ENCODE measurements at regions not wholly inside any gene's neighbourhood (a gene's known extent, or its start where the extent isn't known, plus 50 kb on each side); places are given as distances from the start of the nearest gene placed in this dataset.

DNA sequence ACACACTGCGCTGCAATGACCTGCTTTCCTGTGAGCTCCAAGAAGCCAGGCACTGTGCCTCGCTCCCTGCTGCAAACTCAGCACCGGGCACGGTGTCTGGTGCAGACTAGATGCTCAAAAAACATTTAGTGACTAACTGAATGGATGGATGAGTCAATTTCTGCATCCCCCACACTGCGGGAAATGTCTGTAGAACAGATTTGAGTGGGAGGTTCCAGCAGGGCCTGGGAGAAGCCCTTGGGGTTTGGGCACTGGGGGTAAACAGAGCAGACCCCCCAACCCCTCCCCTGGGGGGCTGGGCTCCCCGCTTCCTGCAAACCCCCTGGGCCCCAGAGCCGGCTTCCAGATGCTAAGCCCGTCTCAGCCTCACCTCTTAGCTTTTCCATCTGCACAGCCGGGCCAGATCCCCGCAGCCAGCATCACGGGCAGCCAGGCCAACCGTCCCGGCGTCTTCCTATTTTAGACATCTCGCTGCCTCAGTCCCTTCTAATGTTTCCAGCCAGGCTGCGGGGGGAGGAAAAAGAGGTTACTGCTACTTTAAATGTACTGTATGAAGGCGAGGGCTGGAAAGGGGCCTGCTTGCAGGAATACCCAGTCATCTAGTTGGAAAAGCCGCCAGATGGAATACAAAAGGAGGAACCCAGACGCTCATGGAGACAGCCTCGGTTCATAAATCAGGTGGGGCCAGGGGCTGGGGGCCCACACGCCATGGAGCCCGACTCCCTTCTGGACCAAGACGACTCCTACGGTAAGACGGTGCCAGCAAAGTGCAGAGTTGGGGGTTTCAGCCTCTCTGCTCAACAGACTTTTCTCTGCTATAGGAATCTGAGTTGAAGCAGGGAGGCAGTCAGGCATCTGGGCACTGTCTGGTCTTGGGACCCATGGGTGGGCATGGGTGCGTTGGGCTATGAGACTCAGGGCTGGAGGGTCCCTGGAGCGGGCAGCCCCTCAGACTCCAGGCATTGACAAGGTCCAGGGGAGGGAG lies 67.1 kb upstream of the GGTA1 start:
- no peak for TF ChIP-seq Cebpa-rat (IDR thresholded peaks at IDR 0.05)
- H3K36me3 ChIP-seq, result no peaks in the 10 kb centered on the region
- H3K4me1 ChIP-seq, result peaks cover 41 to 62% (median 49%) of the 10 kb centered on the region in 10 experiments
- peak overlapping the region in 1 of 11 experiments; percentile 25; a peak in 1 of 22 replicates for H3K27ac ChIP-seq
- peak overlapping the region in 7 of 11 experiments; percentile 1 to 61 (median 26); a peak in 8 of 22 replicates for H3K9ac ChIP-seq
- peak overlapping the region in 1 of 10 experiments; percentile 10; a peak in 1 of 20 replicates for H3K4me3 ChIP-seq
- peak overlapping the region; percentile 54 to 93 (median 78) for H3K4me2 ChIP-seq
- no peaks in the 10 kb centered on the region for H3K9me3 ChIP-seq (replicated peaks in 1 of 11)
- H3K27me3 ChIP-seq, result peaks cover 0 to 11% (median 0%) of the 10 kb centered on the region in 11 experiments; a peak in 1 of 22 replicates
- H4K20me1 ChIP-seq, result peaks cover 0 to 14% (median 0%) of the 10 kb centered on the region in 11 experiments; a peak in 2 of 22 replicates

DNA sequence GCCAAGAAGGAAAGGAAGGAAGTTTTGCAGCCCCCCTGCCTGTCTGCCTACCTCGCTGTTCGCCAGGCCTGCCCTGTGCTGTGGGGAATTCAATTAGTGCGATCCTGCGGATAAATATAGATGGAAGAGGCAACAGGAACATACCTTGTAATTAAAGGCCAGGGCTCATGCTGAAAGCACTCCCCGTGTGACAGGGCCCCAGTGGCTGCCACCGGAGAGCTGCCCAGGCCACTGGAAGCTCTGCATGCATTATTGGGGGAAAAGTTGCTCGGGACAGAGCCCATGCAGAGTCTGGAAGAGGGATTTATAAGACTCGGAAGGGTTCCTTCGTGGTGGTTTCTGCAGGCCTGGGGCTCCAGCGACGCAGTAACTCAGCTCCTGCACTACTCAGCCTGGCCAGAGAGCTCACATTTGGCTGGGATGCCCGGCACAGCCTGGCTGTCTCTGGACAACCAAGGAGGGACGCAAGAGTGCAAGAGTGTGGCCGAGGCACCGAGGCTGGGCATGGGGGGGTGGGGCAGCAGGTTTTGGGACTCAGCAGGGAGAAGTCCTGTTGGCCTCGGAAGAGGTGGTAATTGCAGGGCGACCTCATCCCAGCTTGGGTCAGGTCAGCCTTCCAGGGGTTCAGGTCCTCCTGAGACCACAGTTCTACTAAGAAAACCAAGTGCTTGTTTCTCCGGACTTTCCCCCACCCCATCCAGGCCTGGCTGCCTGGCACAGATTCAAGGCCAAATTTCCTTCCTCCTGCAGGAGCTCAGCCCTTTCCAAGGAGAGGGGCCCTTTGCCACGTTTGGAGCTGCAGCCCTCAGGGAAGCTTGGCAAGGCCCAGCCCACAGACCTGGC lies 68.1 kb upstream of the GGTA1 start:
- Histone ChIP-seq H4K20me1 (peaks cover 0 to 18% (median 0%) of the 10 kb centered on the region in 11 experiments; a peak in 2 of 22 replicates), H3K9me3 (replicated peaks in 1 of 11) (no peaks in the 10 kb centered on the region), H3K27ac (peak overlapping the region in 1 of 11 experiments; percentile 25; a peak in 1 of 22 replicates), H3K36me3 (no peaks in the 10 kb centered on the region), H3K27me3 (peaks cover 0 to 11% (median 0%) of the 10 kb centered on the region in 11 experiments; a peak in 1 of 22 replicates), H3K4me3 (no peak overlapping the region; a peak in 1 of 20 replicates), H3K4me2 (peak overlapping the region; percentile 54 to 93 (median 78)), H3K4me1 (peaks cover 33 to 53% (median 40%) of the 10 kb centered on the region in 10 experiments), H3K9ac (peak overlapping the region in 5 of 11 experiments; percentile 1 to 61 (median 25); a peak in 4 of 22 replicates)
- TF ChIP-seq Cebpa-rat (IDR thresholded peaks at IDR 0.05), result no peak

DNA sequence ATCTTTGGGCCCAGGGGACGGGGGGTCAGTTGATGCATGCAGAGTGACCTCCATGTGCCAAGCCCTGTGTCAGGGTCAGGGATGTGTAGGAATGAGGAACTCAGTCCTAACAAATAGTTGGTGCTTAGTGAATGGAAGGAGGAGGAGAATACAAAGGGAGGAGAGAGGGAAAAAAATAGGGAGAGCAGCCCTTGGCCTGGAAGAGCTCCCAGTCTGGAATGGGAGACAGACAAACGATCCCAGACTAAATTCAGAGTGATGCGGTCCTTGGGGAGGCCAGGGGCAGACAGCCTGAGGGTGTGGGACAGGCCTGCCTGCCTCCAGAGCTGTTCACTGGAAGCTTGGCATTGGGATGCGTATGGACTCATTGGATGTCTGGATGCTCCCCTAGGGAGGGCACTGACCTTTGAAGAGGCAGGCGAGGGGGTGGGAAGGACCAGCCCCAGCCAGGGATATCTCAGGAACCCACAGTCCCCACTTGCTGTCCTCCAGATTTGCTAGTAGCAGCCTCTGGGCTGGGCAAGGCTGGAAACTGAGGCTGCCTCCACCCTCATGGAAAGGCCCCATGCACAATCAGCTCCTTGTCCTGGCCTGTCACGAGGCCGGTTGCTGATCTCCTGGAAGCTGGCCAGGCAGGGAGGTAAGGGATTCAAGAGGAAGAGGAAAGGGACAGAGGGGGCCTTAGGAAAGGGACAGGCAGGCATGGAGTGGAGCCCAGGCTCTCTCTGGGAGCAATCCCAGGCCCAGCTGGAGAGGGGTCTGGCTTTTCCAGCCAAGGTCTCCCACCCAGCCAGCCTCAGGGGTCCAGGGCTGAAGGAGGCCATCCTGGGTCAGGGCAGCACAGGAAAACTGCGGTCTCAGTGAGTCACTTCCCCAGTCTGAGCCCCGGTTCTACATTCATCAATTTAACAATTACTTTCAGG lies 69.0 kb upstream of the GGTA1 start:
- H3K27me3 ChIP-seq, result peaks cover 0 to 11% (median 0%) of the 10 kb centered on the region in 11 experiments; a peak in 1 of 22 replicates
- H3K36me3 ChIP-seq, result no peaks in the 10 kb centered on the region
- no peak overlapping the region; a peak in 1 of 22 replicates for H3K27ac ChIP-seq
- H3K9ac ChIP-seq, result peak overlapping the region in 1 of 11 experiments; percentile 12; a peak in 1 of 22 replicates
- H3K4me3 ChIP-seq, result no peak overlapping the region
- no peaks in the 10 kb centered on the region for H3K9me3 ChIP-seq (replicated peaks in 1 of 11)
- H3K4me2 ChIP-seq, result peak overlapping the region; percentile 45 to 93 (median 78)
- TF ChIP-seq Cebpa-rat (IDR thresholded peaks at IDR 0.05), result no peak
- peaks cover 0 to 18% (median 0%) of the 10 kb centered on the region in 11 experiments; a peak in 2 of 22 replicates for H4K20me1 ChIP-seq
- peaks cover 33 to 50% (median 38%) of the 10 kb centered on the region in 10 experiments for H3K4me1 ChIP-seq

DNA sequence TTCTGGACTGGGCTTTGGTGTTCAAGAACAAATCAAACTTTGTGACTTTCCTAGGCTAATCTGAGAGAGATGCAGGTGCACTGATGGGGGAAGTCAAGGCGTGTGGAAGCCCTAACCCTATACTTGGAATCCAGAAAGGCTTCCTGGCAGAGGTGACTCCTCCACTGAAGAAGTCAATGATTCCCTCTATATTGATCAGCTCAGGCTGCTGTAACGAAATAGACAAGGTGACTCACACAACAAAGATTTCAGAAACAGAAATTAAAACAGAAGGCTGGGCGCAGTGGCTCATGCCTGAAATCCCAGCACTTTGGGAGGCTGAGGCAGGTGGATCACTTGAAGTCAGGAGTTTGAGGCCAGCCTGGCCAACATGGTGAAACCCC lies 69.6 kb upstream of the GGTA1 start:
- H3K27me3 ChIP-seq, result peaks cover 0 to 11% (median 0%) of the 10 kb centered on the region in 11 experiments; a peak in 1 of 22 replicates
- no peaks in the 10 kb centered on the region for H3K36me3 ChIP-seq
- TF ChIP-seq Cebpa-rat (IDR thresholded peaks at IDR 0.05), result no peak

DNA sequence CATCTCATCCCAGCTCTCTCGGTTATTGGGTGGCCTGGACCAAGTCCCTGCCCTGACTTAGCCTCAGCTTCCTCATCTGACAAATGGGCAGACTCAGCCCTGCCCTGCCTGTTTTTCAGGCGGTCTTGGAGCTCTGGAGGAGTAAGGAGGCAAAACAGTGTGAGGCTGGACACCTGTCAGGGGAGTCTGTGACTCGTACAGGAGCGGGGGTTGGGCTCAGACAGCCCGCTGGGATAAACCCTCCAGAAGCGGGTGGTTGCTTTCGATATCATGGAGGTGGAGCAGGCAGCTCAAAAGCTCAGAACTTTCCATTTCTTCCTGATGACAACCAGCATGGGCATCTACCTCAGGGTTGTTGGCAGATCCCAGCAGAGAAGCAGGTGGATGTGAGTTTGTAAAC lies 72.9 kb upstream of the GGTA1 start:
- Histone ChIP-seq H3K4me2 (no peak overlapping the region), H3K4me1 (peaks cover 14 to 27% (median 17%) of the 10 kb centered on the region in 10 experiments), H4K20me1 (peaks cover 0 to 17% (median 0%) of the 10 kb centered on the region in 11 experiments; a peak in 2 of 22 replicates)

More for the DNA sequence above, 69.6 kb upstream of the GGTA1 start:
- H3K4me2 ChIP-seq, result peak overlapping the region in 5 of 11 experiments; percentile 24 to 87 (median 66); a peak in 6 of 22 replicates
- H4K20me1 ChIP-seq, result peaks cover 0 to 18% (median 0%) of the 10 kb centered on the region in 11 experiments; a peak in 2 of 22 replicates
- no peak overlapping the region for H3K4me3 ChIP-seq
- no peak overlapping the region for H3K9ac ChIP-seq
- no peak overlapping the region for H3K27ac ChIP-seq
- peaks cover 33 to 50% (median 38%) of the 10 kb centered on the region in 10 experiments for H3K4me1 ChIP-seq
- H3K9me3 ChIP-seq (replicated peaks in 1 of 11), result no peaks in the 10 kb centered on the region

DNA sequence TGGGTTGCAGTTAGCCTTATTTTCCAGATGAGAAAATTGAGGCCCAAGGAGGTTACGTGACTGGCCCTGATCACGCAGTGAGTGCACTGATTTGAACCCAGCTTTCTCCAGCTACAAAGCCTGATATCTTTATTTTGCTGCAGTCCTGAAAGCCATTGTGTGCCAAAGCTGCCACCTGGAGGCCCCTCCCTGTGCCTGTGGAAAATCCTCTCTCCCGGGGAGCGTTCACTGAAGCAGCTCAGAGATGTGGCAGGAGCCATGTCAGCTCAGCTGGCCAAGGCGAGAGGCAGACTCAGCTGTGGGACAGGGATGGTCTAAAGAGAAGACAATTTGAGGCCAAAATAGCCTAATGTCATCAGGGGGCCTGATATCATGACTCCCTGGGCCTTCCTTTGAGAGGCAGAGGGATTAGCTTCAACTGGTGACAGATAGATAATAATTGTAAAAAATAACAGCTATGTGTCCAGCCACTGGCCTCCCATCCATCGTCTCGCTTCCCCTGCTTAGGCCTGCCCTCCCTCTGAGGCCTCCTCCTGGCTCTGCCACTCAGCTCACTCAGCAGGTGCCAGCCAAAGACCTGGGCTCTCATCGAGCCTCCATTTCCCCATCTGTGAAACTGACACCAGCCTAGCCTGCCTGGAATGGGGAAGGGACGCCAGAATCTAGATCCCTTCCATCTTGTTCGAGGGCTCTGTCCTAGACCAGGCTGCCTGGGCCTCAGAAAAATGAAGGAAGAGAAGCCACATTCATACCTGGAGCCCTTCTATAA lies 74.3 kb upstream of the GGTA1 start:
- Histone ChIP-seq H3K27me3 (no peaks in the 10 kb centered on the region), H3K9ac (no peak overlapping the region)
- no peak for TF ChIP-seq Cebpa-rat (IDR thresholded peaks at IDR 0.05)

More for the DNA sequence above, 72.9 kb upstream of the GGTA1 start:
- Histone ChIP-seq H3K27me3 (0 out of 22 replicates have a peak, but pooled peaks cover 0 to under 1% (median 0%) of the 10 kb centered on the region in 11 experiments), H3K9me3 (replicated peaks in 1 of 11) (no peaks in the 10 kb centered on the region), H3K36me3 (no peaks in the 10 kb centered on the region), H3K9ac (no peak overlapping the region), H3K27ac (no peak overlapping the region), H3K4me3 (no peak overlapping the region)
- TF ChIP-seq Cebpa-rat (IDR thresholded peaks at IDR 0.05), result no peak

More for the DNA sequence above, 74.3 kb upstream of the GGTA1 start:
- H3K4me3 ChIP-seq, result no peak overlapping the region
- H3K27ac ChIP-seq, result no peak overlapping the region
- H3K9me3 ChIP-seq (replicated peaks in 1 of 11), result no peaks in the 10 kb centered on the region
- no peak overlapping the region; a peak in 1 of 22 replicates for H3K4me2 ChIP-seq
- H3K36me3 ChIP-seq, result no peaks in the 10 kb centered on the region
- peaks cover 2 to 27% (median 8%) of the 10 kb centered on the region in 10 experiments; a peak in 18 of 20 replicates for H3K4me1 ChIP-seq
- peaks cover 0 to 12% (median 0%) of the 10 kb centered on the region in 11 experiments; a peak in 2 of 22 replicates for H4K20me1 ChIP-seq
